ENCODE measurements at regions not wholly inside any gene's neighbourhood (a gene's known extent, or its start where the extent isn't known, plus 50 kb on each side); places are given as distances from the start of the nearest gene placed in this dataset.

DNA sequence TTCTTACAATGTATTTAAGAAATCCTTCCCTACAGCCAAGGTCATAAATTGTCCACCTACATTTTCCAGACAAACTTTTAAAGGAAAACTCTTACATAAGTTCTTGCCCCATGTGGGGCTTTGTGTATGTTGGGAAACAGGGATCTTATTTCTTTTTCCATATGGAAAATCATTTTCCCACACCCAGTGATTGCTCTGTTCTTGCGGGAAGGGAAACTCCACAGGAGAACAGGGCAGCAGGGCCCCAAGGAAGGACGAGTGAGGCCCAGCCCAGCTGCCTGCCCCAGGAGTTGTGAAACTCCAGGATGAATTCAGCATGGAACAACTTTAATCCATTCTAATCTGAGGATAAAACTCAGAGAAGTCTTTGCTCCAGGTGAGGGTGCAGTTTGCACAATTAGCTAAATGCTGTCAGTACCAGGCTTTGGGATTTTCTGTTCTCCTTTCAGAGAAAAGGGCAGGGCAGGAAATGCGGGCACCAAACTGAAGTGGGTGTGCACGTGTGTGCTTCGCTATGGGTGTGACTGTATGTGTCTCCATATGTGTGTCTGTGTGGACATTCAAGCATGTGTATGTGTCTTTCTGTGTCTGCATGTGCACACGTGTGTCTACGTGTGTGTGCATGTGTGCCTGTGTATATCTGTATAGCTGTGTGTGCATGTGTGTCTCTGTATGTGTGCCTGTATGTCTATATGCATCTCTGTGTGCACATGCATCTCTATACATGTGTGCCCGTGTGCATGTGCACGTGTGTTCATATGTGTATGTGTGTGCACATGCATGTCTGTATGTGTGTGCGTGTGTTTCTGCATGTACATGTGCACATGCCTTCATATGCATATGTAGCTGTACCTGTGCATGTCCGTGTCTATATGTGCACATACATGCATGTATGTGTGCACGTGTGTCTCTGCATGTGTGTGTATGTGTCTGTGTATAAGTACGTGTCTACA, 102.0 kb upstream of the FAM20C start:
- Histone ChIP-seq H3K79me1 (ENCODE audit: low read depth, low read length) (peaks cover 13% of the 10 kb centered on the region; the same call in 1 of the 2 replicates), H3K9me3 (ENCODE audit: insufficient read depth in 2 of 2, low read depth in 1 of 2, low read length in 1 of 2) (no peaks in the 10 kb centered on the region), H4K8ac (ENCODE audit: extremely low read depth, insufficient read depth, low read length) (no peak overlapping the region; the same call in 1 of the 2 replicates), H3K79me2 (ENCODE audit: control insufficient read depth in 1 of 2, insufficient read depth in 2 of 2, low read length in 2 of 2) (peaks cover 7 to 21% of the 10 kb centered on the region in 2 experiments), H2AFZ (ENCODE audit: low read length) (no peak overlapping the region), H3K14ac (ENCODE audit: insufficient read length) (no peak overlapping the region), H2BK120ac (replicated peaks; ENCODE audit: low read depth, low read length) (peak overlapping the region; percentile 35), H3K27me3 (replicated peaks in 1 of 4; ENCODE audit: control insufficient read depth in 3 of 4, extremely low read depth in 1 of 4, insufficient read depth in 3 of 4, low read length in 3 of 4) (no peaks in the 10 kb centered on the region), H3K4me3 (ENCODE audit: extremely low read depth in 1 of 4, insufficient read depth in 2 of 4, low read depth in 3 of 4, low read length in 4 of 4) (no peak overlapping the region), H2BK20ac (ENCODE audit: low read length) (no peak overlapping the region), H3K4ac (replicated peaks; ENCODE audit: insufficient read length, low read depth, low read length) (peak overlapping the region; percentile 47), H4K5ac (ENCODE audit: insufficient read length, low read depth, low read length) (no peak overlapping the region), H2BK5ac (ENCODE audit: low read depth, low read length) (peak overlapping the region; percentile 31; the same call in 1 of the 2 replicates), H3K9ac (replicated peaks in 1 of 4; ENCODE audit: extremely low read depth in 1 of 4, low read depth in 3 of 4, low read length in 3 of 4) (peak overlapping the region in 1 of 4 experiments; percentile 18; a peak in 1 of 7 replicates), H2BK12ac (ENCODE audit: low read depth, low read length) (peak overlapping the region; percentile 86; the same call in 1 of the 2 replicates), H3K56ac (replicated peaks; ENCODE audit: insufficient read length, low read depth, low read length) (no peak overlapping the region), H4K20me1 (replicated peaks in 1 of 2; ENCODE audit: control insufficient read depth in 1 of 2, insufficient read depth in 2 of 2, low read length in 2 of 2) (peaks cover 0 to 5% of the 10 kb centered on the region in 2 experiments), H2BK15ac (ENCODE audit: low read length) (peak overlapping the region; percentile 61; the same call in 1 of the 2 replicates), H2AK5ac (ENCODE audit: low read depth, low read length) (peak overlapping the region; percentile 4; the same call in 1 of the 2 replicates), H3K18ac (ENCODE audit: extremely low read depth, low read length) (no peak overlapping the region), H3K36me3 (ENCODE audit: control insufficient read depth in 2 of 4, insufficient read depth in 4 of 4, low read length in 3 of 4) (peaks cover 0 to 5% (median 2%) of the 10 kb centered on the region in 4 experiments; a peak in 1 of 8 replicates), H3K4me1 (replicated peaks in 1 of 4; ENCODE audit: control insufficient read depth in 3 of 4, insufficient read depth in 4 of 4, low read length in 3 of 4) (peaks cover 11 to 29% (median 16%) of the 10 kb centered on the region in 4 experiments), H3K27ac (ENCODE audit: low read depth, low read length) (peak overlapping the region; percentile 23; the same call in 1 of the 2 replicates), H3K23ac (ENCODE audit: insufficient read length) (no peak overlapping the region), H3K4me2 (ENCODE audit: insufficient read depth in 1 of 2, low read depth in 2 of 2, low read length in 2 of 2) (no peak overlapping the region), H4K91ac (replicated peaks; ENCODE audit: insufficient read length, low read length) (peak overlapping the region; percentile 63), H3K23me2 (ENCODE audit: low read depth, low read length) (0 out of 2 replicates have a peak, but pooled peaks cover 3% of the 10 kb centered on the region)
- FAIRE-seq (no peak), DNase-seq (ENCODE audit: low read depth in 1 of 2, low spot score in 2 of 2) (peak in 1 of 2 experiments; percentile 37)
- CTCF ChIA-PET (ENCODE audit: partially characterized antibody) = interaction anchor here (1.1 to 3.9 kb wide), 2 partner anchors 27 to 30 kb away, joined by 5 to 16 read pairs; no protein-coding TSS in a partner anchor
- 87% methylated on average over 13 of the region's 13 CpGs; no CpG with 5 or more reads in 1 of the 2 experiments for WGBS, 2 experiments (ENCODE audit: extremely low coverage in 1 of 2, insufficient coverage in 1 of 2, insufficient read length in 1 of 2, insufficient replicate concordance in 2 of 2, low coverage in 1 of 2, low lambda C conversion rate in 2 of 2, missing lambda C conversion rate in 1 of 2)
- POLR2A ChIA-PET (ENCODE audit: partially characterized antibody) = interaction anchor here (1.0 to 2.5 kb wide), 2 partner anchors 10 to 22 kb away, joined by 4 to 6 read pairs; no protein-coding TSS in a partner anchor

Measured in H1 (cell line).